Activated naive CD4-positive, alpha-beta T cell treated with anti-CD3 and anti-CD28 coated beads for 36 hours (primary cell): ENCODE measurements at regions not wholly inside any gene's neighbourhood (a gene's known extent, or its start where the extent isn't known, plus 50 kb on each side); places are given as distances from the start of the nearest gene placed in this dataset.
"Not testable (repeated sequence)": the region's sequence is repeated elsewhere in the genome, so short reads cannot be mapped to it uniquely, and the experiment has no call there.

Experiments
- CTCF ChIA-PET: fragments of 350-600 bp; sonication (Branson Sonifier 250); formaldehyde crosslinking; loops from one replicate; lab custom pipeline; 2021; ENCODE audit warnings: antibody characterized with exemption; lab: Charles Lee
- DNase-seq: peaks from one replicate; pipeline ENCODE4 v3.0.0-alpha.2; 2020
- H3K27ac Mint-ChIP-seq: one replicate; pipeline ENCODE4 v1.8.0; 2021; ENCODE audit warnings: mild to moderate bottlenecking, mixed read lengths
- H3K27me3 Mint-ChIP-seq: one replicate; pipeline ENCODE4 v1.8.0; 2021; ENCODE audit warnings: low read depth, mixed read lengths
- H3K36me3 Mint-ChIP-seq: one replicate; pipeline ENCODE4 v1.8.0; 2021; ENCODE audit warnings: low read depth, mixed read lengths
- H3K4me1 Mint-ChIP-seq: one replicate; pipeline ENCODE4 v1.8.0; 2021; ENCODE audit warnings: low read depth, mixed read lengths
- H3K4me3 Mint-ChIP-seq: one replicate; pipeline ENCODE4 v1.8.0; 2021; ENCODE audit warnings: mild to moderate bottlenecking, moderate library complexity, mixed read lengths
- H3K9me3 Mint-ChIP-seq: one replicate; pipeline ENCODE4 v1.8.0; 2021; ENCODE audit warnings: mixed read lengths
- intact Hi-C: fragments of 100-400 bp; cut with micrococcal nuclease; formaldehyde crosslinking; loops from one replicate; pipeline ENCODE4 v1.15.1; 2023

- Mint-ChIP-seq H3K36me3 (no peaks in the 10 kb centered on the region), H3K4me1 (no peaks in the 10 kb centered on the region)
- intact Hi-C loops, result no loop called here
These were observed 216.7 kb downstream of the TUBA3C start for GRCh38 chr13:18964942-18965341.

GRCh38 chr13:18963684-18964083, 217.9 kb downstream of the TUBA3C start:
- H3K4me3 Mint-ChIP-seq, intact Hi-C loops, H3K36me3 Mint-ChIP-seq, H3K9me3 Mint-ChIP-seq, H3K27me3 Mint-ChIP-seq, CTCF ChIA-PET, H3K27ac Mint-ChIP-seq, H3K4me1 Mint-ChIP-seq, DNase-seq: not testable (repeated sequence)

More at GRCh38 chr13:18964942-18965341, 216.7 kb downstream of the TUBA3C start:
- Mint-ChIP-seq H3K4me3 (no peak overlapping the region), H3K27me3 (no peaks in the 10 kb centered on the region), H3K27ac (no peak overlapping the region), H3K9me3 (no peaks in the 10 kb centered on the region)
- CTCF ChIA-PET, result no interaction called here
- DNase-seq, result no peak

- Mint-ChIP-seq H3K27me3 (no peaks in the 10 kb centered on the region), H3K9me3 (peaks cover 7% of the 10 kb centered on the region), H3K4me1 (no peaks in the 10 kb centered on the region), H3K36me3 (peaks cover 1% of the 10 kb centered on the region), H3K27ac (no peak overlapping the region), H3K4me3 (no peak overlapping the region)
- CTCF ChIA-PET, result no interaction called here
- intact Hi-C loops, result no loop called here
- DNase-seq, result no peak
These were observed 219.4 kb downstream of the TUBA3C start for GRCh38 chr13:18962168-18962734.

- intact Hi-C loops, result no loop called here
- no peak for DNase-seq
- no peak overlapping the region for H3K27ac Mint-ChIP-seq
- no peaks in the 10 kb centered on the region for H3K27me3 Mint-ChIP-seq
- H3K36me3 Mint-ChIP-seq, result peaks cover 1% of the 10 kb centered on the region
- no peak overlapping the region for H3K4me3 Mint-ChIP-seq
- CTCF ChIA-PET, result interaction anchor here (0.6 kb wide), 1 partner anchor 190 kb away, joined by 3 read pairs; no protein-coding TSS in a partner anchor
- H3K4me1 Mint-ChIP-seq, result no peaks in the 10 kb centered on the region
- peaks cover 12% of the 10 kb centered on the region for H3K9me3 Mint-ChIP-seq
These were observed 220.1 kb downstream of the TUBA3C start for GRCh38 chr13:18961383-18962117.

- CTCF ChIA-PET, result interaction anchor here (0.6 to 0.9 kb wide), 2 partner anchors 190 to 478 kb away, joined by 3 read pairs; no protein-coding TSS in a partner anchor
- H3K9me3 Mint-ChIP-seq, result peaks cover 18% of the 10 kb centered on the region
- no peak for DNase-seq
- H3K4me3 Mint-ChIP-seq, result no peak overlapping the region
- H3K4me1 Mint-ChIP-seq, result no peaks in the 10 kb centered on the region
- H3K27ac Mint-ChIP-seq, result no peak overlapping the region
- H3K27me3 Mint-ChIP-seq, result no peaks in the 10 kb centered on the region
- intact Hi-C loops, result no loop called here
- peaks cover 1% of the 10 kb centered on the region for H3K36me3 Mint-ChIP-seq
These were observed 220.9 kb downstream of the TUBA3C start for GRCh38 chr13:18960637-18961227.

GRCh38 chr13:18959996-18960395, 221.6 kb downstream of the TUBA3C start:
- Mint-ChIP-seq H3K27me3 (no peaks in the 10 kb centered on the region), H3K36me3 (peaks cover 1% of the 10 kb centered on the region), H3K27ac (no peak overlapping the region), H3K4me1 (no peaks in the 10 kb centered on the region), H3K9me3 (peaks cover 18% of the 10 kb centered on the region), H3K4me3 (no peak overlapping the region)
- intact Hi-C loops, result no loop called here
- no peak for DNase-seq
- CTCF ChIA-PET, result no interaction called here

GRCh38 chr13:18959229-18959628, 222.4 kb downstream of the TUBA3C start:
- H3K27me3 Mint-ChIP-seq, result peaks cover 2% of the 10 kb centered on the region
- no peak overlapping the region for H3K4me3 Mint-ChIP-seq
- CTCF ChIA-PET, result no interaction called here
- no peak for DNase-seq
- H3K4me1 Mint-ChIP-seq, result no peaks in the 10 kb centered on the region
- peaks cover 1% of the 10 kb centered on the region for H3K36me3 Mint-ChIP-seq
- no peak overlapping the region for H3K27ac Mint-ChIP-seq
- intact Hi-C loops, result no loop called here
- peaks cover 18% of the 10 kb centered on the region for H3K9me3 Mint-ChIP-seq

GRCh38 chr13:18956473-18957078, 225.0 kb downstream of the TUBA3C start:
- CTCF ChIA-PET, result no interaction called here
- intact Hi-C loops, result no loop called here
- no peaks in the 10 kb centered on the region for H3K4me1 Mint-ChIP-seq
- no peak for DNase-seq
- H3K27ac Mint-ChIP-seq, result no peak overlapping the region
- peaks cover 1% of the 10 kb centered on the region for H3K36me3 Mint-ChIP-seq
- peaks cover 18% of the 10 kb centered on the region for H3K9me3 Mint-ChIP-seq
- H3K27me3 Mint-ChIP-seq, result peaks cover 2% of the 10 kb centered on the region
- H3K4me3 Mint-ChIP-seq, result no peak overlapping the region

GRCh38 chr13:18954254-18954653, 227.4 kb downstream of the TUBA3C start:
- H3K4me3 Mint-ChIP-seq, result no peak overlapping the region
- H3K4me1 Mint-ChIP-seq, result no peaks in the 10 kb centered on the region
- H3K27ac Mint-ChIP-seq, result no peak overlapping the region
- peaks cover 18% of the 10 kb centered on the region for H3K9me3 Mint-ChIP-seq
- peaks cover 1% of the 10 kb centered on the region for H3K36me3 Mint-ChIP-seq
- no peak for DNase-seq
- CTCF ChIA-PET, result no interaction called here
- intact Hi-C loops, result no loop called here
- peaks cover 2% of the 10 kb centered on the region for H3K27me3 Mint-ChIP-seq

GRCh38 chr13:18953139-18953930, 228.3 kb downstream of the TUBA3C start:
- CTCF ChIA-PET, result no interaction called here
- H3K4me3 Mint-ChIP-seq, result no peak overlapping the region
- H3K9me3 Mint-ChIP-seq, result peaks cover 14% of the 10 kb centered on the region
- H3K4me1 Mint-ChIP-seq, result no peaks in the 10 kb centered on the region
- H3K27me3 Mint-ChIP-seq, result peaks cover 2% of the 10 kb centered on the region
- intact Hi-C loops, result no loop called here
- H3K27ac Mint-ChIP-seq, result no peak overlapping the region
- no peak for DNase-seq
- H3K36me3 Mint-ChIP-seq, result no peaks in the 10 kb centered on the region

GRCh38 chr13:18952225-18953016, 229.2 kb downstream of the TUBA3C start:
- no peak for DNase-seq
- intact Hi-C loops, result no loop called here
- Mint-ChIP-seq H3K27ac (no peak overlapping the region), H3K9me3 (peaks cover 12% of the 10 kb centered on the region), H3K4me3 (no peak overlapping the region), H3K4me1 (no peaks in the 10 kb centered on the region), H3K27me3 (peaks cover 2% of the 10 kb centered on the region), H3K36me3 (no peaks in the 10 kb centered on the region)
- CTCF ChIA-PET, result no interaction called here
